ELF-1 (cell line): ENCODE measurements at regions not wholly inside any gene's neighbourhood (a gene's known extent, or its start where the extent isn't known, plus 50 kb on each side); places are given as distances from the start of the nearest gene placed in this dataset.
A peak's percentile ranks its signal among the peaks of the same experiment; 100 is the strongest.
"Not testable (repeated sequence)": the region's sequence is repeated elsewhere in the genome, so short reads cannot be mapped to it uniquely, and the experiment has no call there.

Experiments
- DNase-seq: peaks from one replicate; pipeline ENCODE4 v3.0.0-alpha.2; 2016; ENCODE audit warnings: low read depth, low spot score

DNA sequence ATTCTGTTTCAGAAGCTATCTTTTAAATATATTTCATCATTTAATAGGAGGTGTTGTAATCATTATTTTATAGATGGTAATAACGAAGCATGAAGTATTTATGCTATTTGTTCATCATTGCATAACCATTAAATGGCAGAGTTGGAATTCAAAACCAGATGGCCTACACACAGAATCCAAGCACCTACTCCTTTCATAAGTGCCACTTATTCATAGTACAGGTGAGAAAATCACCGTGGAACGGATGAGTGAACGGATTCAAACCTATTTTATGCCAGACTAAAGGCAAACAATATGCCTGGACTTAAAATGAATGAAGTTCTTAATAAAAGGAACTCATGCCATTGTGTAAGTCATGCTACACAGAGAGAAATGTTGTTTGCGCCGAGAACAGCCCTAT is 397.9 kb upstream of the ADGRB3 start:
- DNase-seq = no peak

GRCh38 chr6:68235326-68235784 is 399.7 kb upstream of the ADGRB3 start:
- DNase-seq = no peak

DNA sequence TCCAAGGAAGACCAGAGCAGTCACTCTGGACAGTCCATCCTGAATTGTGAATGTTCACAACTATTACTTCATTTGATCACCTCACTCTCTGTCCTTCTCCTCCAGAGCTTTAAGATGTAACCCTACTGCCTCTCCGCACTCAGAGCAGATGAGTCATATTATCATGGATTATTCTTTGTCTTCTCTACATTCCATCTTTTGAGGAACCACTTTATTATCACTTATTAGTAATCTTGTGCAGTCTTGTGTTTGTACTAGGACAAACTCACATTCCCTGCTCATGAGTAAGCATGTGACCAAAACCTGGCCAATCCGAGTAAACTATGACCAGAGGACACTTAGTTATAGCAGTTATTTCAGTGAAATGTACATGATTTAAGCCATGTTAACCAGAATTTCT is 401.5 kb upstream of the ADGRB3 start:
- no peak for DNase-seq

DNA sequence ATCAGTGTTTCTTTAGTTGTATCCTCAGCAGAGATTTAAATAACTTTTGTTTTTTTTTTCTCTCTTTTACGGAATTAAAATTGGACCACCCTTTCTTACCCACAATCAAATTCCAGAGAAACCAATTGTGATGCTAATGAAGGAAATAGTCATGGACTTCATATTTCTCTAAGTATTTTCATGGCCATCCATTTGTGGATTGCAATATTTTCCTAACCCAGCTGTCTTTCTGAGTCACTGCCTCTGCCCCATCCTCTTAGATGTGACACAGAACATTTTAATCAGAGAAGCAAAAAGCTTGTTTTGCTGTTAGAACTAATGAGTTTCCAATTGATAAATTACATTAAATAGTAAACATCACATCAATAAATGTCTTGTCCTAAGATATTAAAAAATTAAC is 405.5 kb upstream of the ADGRB3 start:
- no peak for DNase-seq

- no peak for DNase-seq
Measured at GRCh38 chr6:68226460-68226859, 408.6 kb upstream of the ADGRB3 start.

DNA sequence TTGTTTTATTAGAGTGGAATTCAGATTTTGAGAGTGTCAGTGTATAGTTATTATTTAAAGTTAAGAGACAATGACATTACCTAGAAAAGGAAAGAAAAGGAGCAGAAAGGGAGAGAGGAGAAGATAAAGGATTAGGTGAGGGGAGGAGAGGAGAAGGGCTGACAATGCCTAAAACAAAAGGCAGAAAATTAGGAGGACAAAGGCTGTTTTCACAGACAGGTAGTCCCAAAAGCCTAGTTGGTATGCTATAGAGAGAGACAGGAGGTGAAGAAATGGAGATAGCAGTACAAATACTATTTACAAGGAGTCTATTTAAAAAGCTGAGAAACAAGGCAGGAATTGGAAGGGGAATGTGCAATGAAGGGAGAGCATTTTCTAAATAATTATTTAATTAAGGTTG is 409.4 kb upstream of the ADGRB3 start:
- DNase-seq = no peak

GRCh38 chr6:68211242-68211795 is 423.8 kb upstream of the ADGRB3 start:
- no peak for DNase-seq

GRCh38 chr6:68207612-68208011 is 427.5 kb upstream of the ADGRB3 start:
- DNase-seq = not testable (repeated sequence)

GRCh38 chr6:68200929-68201328 is 434.2 kb upstream of the ADGRB3 start:
- DNase-seq = no peak

- no peak for DNase-seq
Measured at GRCh38 chr6:68197356-68197755, 437.7 kb upstream of the ADGRB3 start.

- DNase-seq = peak; percentile 29
Measured at GRCh38 chr6:68196645-68197044, 438.4 kb upstream of the ADGRB3 start.

GRCh38 chr6:68195753-68196152 is 439.3 kb upstream of the ADGRB3 start:
- DNase-seq = not testable (repeated sequence)

DNA sequence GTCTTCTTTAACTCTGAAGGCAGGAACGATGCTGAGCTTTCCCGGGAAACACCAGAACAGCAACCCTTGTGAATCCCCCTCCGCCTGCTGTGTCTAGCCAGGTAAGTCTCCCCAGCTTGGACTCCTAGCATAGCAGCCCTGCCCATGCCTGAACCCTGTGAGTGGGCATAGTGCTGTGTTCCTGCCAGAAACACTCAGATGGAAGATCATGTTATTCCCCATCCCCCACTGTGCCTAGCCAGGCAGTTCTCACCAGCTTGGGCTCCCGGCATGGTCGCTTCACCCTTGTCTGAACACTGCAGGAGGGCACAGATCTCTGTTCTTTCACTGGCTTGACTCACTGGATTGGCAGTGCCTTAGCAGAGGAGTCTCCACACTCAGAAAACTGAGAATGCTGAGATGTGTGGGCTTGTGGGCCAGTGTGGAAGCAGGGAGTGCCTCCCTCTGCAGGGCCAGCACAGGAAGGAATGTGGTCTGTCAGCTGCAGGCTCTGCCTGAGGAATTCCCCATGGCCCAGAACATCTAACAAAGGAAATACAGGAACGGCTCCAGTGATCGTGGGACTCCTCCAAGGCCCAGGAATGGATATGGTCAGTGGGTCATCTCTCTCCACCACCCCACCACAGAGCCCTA is 440.1 kb upstream of the ADGRB3 start:
- peak; percentile 10 for DNase-seq

DNA sequence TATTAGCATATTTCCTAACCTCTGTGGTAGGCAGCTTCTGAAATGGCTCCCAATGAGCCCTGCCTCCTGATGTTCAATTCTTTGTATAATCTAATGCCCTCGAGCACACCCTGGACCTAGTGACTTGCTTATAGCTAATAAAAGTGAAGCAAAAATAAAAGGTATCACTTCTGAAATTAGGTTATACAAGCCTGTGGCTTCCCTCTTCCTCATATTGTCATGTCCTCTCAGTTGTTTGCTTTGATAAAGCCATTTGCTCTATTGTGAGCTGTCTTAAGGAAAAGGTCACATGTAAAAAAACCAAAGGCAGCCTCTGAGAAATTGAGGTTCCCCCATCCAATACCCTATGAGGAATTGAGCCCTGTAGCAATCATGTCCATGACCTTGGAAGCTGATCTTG is 442.1 kb upstream of the ADGRB3 start:
- no peak for DNase-seq

DNA sequence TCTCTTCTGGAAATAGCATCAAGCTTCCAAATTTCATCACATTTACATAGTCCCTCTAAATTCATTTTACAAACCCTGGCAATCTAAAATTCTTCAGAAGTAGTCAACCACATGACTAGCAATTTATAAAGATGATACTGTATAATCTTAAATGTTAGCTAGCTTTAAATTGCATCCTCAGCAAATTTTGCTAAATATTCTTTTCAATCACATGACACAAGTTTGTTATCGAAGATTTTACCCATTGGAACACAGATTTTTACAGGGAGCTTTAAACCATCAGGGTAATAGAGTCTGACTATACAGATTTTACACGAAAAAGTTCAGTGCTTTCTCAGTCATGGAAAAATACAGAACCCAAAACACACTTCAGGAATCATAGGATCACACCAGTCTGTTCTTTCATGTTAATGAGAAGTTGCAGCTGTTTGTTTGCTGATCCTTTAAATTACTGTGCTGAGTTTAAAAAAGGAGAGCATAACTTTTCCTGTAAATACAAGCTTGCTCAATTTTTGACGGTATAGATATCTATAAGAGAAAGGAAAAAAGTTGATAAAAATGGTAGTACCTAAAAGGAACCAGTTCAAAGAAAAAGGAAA is 445.8 kb upstream of the ADGRB3 start:
- no peak for DNase-seq

GRCh38 chr6:68186870-68187269 is 448.2 kb upstream of the ADGRB3 start:
- peak; percentile 5 for DNase-seq

DNA sequence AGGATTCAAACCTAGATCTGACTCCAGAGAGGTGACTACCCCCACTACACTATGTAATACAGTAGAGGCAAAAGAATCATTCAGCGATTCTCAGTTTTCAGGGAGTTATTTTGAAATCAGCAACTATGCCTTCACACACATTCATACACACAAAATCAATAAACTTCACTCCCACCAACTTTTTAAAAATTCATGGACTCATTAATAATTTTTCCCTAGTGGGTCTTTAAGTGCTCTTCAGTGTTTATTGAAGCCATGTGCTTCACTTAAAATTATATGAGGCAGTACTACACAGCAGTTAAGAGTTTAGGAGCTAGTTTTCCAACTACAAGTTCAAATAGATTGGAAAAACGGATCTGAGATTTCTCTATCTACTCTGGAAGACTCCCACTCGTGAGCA is 452.7 kb upstream of the ADGRB3 start:
- DNase-seq = no peak

DNA sequence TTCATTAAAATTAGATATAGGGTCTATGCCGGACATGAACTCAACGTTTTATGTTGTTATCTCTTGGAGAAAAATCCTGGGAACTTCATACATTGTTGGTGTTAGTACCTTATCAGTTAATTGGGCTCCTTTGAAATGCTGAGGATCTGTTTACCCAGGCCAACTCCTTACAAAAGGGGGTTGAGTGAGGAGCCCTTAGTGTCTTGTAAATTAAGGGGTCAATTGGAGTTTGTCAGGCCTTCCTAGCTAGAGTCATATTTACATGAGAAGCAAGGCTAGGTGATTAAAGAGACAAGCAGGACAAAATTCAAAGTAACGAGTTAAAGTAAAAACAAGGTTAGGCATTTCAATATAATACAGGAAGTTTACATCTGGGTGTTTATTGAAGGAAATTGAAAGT is 454.1 kb upstream of the ADGRB3 start:
- DNase-seq = peak; percentile 48

DNA sequence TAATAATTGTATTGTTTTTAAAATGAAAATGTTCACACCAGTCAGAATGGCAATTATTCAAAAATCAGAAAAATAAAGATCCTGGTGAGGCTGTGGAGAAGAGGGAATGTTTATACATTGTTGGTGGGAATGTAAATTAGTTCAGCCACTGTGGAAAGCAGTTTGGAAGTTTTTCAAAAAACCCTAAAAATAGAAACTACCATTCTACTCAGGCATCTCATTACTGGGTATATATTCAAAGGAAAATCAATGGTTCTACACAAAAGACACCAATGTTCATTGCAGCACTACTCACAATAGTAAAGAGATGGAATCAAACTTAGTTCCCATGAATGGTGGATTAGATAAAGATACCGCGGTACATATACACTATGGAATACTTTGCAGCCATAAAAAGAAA is 461.5 kb upstream of the ADGRB3 start:
- DNase-seq = no peak

DNA sequence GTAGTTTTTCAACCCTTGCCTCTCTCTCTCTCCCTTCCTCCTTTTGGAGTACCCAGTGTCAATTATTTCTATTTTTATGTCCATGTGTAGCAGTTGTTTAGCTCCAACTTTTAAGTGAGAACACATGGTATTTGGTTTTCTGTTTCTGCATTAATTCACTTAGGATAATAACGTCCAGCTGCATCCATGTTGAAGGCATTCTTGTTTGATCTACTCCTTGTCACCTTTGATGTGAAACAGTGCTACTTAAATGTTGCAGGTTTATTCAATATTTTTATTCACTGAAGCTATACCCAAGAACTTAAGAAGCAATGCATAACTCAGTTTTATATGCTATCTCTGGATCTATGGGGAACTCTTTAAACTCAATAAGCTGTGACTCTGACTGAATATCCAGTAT is 465.2 kb upstream of the ADGRB3 start:
- DNase-seq = no peak

GRCh38 chr6:68167604-68168003 is 467.5 kb upstream of the ADGRB3 start:
- no peak for DNase-seq

DNA sequence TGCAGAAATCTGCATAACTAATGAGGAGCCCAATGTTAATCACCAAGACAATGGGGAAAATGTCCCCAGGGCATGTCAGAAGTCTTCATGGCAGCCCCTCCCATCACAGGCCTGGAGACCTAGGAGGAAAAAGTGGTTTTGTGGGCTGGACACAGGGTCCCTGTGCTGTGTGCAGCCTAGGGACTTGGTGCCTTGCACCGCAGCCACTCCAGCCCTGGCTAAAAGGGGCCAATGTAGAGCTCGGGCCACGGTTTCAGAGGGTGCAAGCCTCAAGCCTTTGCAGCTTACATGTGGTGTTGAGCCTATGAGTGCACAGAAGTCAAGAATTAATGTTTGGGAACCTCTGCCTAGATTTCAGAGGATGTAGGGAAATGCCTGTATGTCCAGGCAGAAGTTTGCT is 474.3 kb upstream of the ADGRB3 start:
- not testable (repeated sequence) for DNase-seq

GRCh38 chr6:68160348-68160747 is 474.7 kb upstream of the ADGRB3 start:
- no peak for DNase-seq
